Coronary artery (tissue), 2 donors: ENCODE measurements at regions not wholly inside any gene's neighbourhood (a gene's known extent, or its start where the extent isn't known, plus 50 kb on each side); places are given as distances from the start of the nearest gene placed in this dataset.

ENCODE experiments used
- DNase-seq: peaks from one replicate; pipeline ENCODE4 v3.0.0-alpha.2; 2017; ENCODE audit warnings: low spot score
- H3K27ac ChIP-seq, 2 donors: fragments of 200-600 bp; sonication (generic); one replicate each; pipeline ENCODE4 v1.5.1; 2016 to 2019
- H3K4me3 ChIP-seq: fragments of 200-600 bp; sonication (generic); 2 replicates; pipeline ENCODE4 v1.5.1; 2016; ENCODE audit warnings: mild to moderate bottlenecking, moderate library complexity
- CTCF ChIP-seq: fragments of 200-600 bp; sonication (generic); IDR thresholded peaks from one replicate; pipeline ENCODE4 v1.5.1; 2019; ENCODE audit warnings: antibody characterized with exemption

GRCh38 chr5:10046676-10047075, 203.0 kb downstream of the ATPSCKMT start:
- no peak for DNase-seq
- Histone ChIP-seq H3K4me3 (no peak overlapping the region), H3K27ac (no peak overlapping the region)
- TF ChIP-seq CTCF = no peak

GRCh38 chr5:10045376-10045775, 204.3 kb downstream of the ATPSCKMT start:
- Histone ChIP-seq H3K27ac (no peak overlapping the region), H3K4me3 (no peak overlapping the region)
- DNase-seq = no peak
- no peak for TF ChIP-seq CTCF

- no peak overlapping the region for H3K4me3 ChIP-seq
- no peak for DNase-seq
- no peak overlapping the region for H3K27ac ChIP-seq
- TF ChIP-seq CTCF = no peak
These were observed 213.4 kb downstream of the ATPSCKMT start for GRCh38 chr5:10036136-10036815.

GRCh38 chr5:10034001-10034400, 215.7 kb downstream of the ATPSCKMT start:
- no peak for TF ChIP-seq CTCF
- Histone ChIP-seq H3K27ac (no peak overlapping the region), H3K4me3 (no peak overlapping the region)
- no peak for DNase-seq

GRCh38 chr5:10031817-10032216, 217.9 kb downstream of the ATPSCKMT start:
- TF ChIP-seq CTCF = no peak
- no peak for DNase-seq
- no peak overlapping the region for H3K27ac ChIP-seq

GRCh38 chr5:10030219-10030831, 219.4 kb downstream of the ATPSCKMT start:
- TF ChIP-seq CTCF = no peak
- H3K4me3 ChIP-seq = no peak overlapping the region
- H3K27ac ChIP-seq = no peak overlapping the region
- DNase-seq = no peak

More at GRCh38 chr5:10031817-10032216, 217.9 kb downstream of the ATPSCKMT start:
- H3K4me3 ChIP-seq = no peak overlapping the region

GRCh38 chr5:10023494-10023893, 226.2 kb downstream of the ATPSCKMT start:
- DNase-seq = no peak
- no peak overlapping the region for H3K27ac ChIP-seq
- H3K4me3 ChIP-seq = no peak overlapping the region
- no peak for TF ChIP-seq CTCF
